Osteocyte (in vitro differentiated cells): ENCODE measurements at regions not wholly inside any gene's neighbourhood (a gene's known extent, or its start where the extent isn't known, plus 50 kb on each side); places are given as distances from the start of the nearest gene placed in this dataset.

ENCODE experiments used
- DNase-seq: peaks from one replicate; pipeline ENCODE4 v3.0.0; 2021; ENCODE audit warnings: mixed read lengths; ENCODE audit not compliant: unreplicated experiment; ENCODE audit errors: extremely low spot score
- H3K27ac Mint-ChIP-seq: one replicate; pipeline ENCODE4 v1.8.0; 2021; ENCODE audit warnings: mild to moderate bottlenecking, mixed read lengths; ENCODE audit not compliant: unreplicated experiment
- H3K27me3 Mint-ChIP-seq: one replicate; pipeline ENCODE4 v1.8.0; 2021; ENCODE audit warnings: mixed read lengths; ENCODE audit not compliant: unreplicated experiment
- H3K36me3 Mint-ChIP-seq: one replicate; pipeline ENCODE4 v1.8.0; 2021; ENCODE audit warnings: mixed read lengths; ENCODE audit not compliant: unreplicated experiment
- H3K4me1 Mint-ChIP-seq: one replicate; pipeline ENCODE4 v1.8.0; 2021; ENCODE audit warnings: mixed read lengths; ENCODE audit not compliant: unreplicated experiment
- H3K4me3 Mint-ChIP-seq: one replicate; pipeline ENCODE4 v1.8.0; 2021; ENCODE audit warnings: mild to moderate bottlenecking, moderate library complexity, mixed read lengths; ENCODE audit not compliant: unreplicated experiment
- H3K9me3 Mint-ChIP-seq: one replicate; pipeline ENCODE4 v1.8.0; 2021; ENCODE audit warnings: mixed read lengths; ENCODE audit not compliant: unreplicated experiment
- TF ChIP-seq, protein P1 (sequence below): fragments of 200-600 bp; sonication (generic); IDR thresholded peaks from 2 replicates; pipeline ENCODE4 v1.5.0; 2021; ENCODE audit warnings: antibody characterized with exemption, mild to moderate bottlenecking, moderate library complexity

DNA sequence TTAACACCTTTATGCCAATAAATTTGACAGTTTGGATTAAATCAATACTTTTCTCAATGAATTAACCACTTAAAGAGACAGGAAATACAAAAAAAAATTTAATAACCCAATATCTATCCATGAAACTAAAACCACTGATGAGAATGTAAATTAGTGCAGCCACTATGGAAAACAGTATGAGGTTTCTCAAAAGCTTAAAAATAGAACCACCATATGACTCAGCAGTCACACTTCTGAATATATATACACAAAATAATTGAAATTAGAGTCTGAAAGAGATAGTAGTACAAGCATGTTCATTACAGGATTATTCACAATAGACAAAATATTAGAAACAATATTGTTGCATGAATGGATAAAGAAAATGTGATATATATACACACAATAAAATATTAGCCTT is 382.1 kb upstream of the SETBP1 start:
- TF ChIP-seq, protein P1, sequence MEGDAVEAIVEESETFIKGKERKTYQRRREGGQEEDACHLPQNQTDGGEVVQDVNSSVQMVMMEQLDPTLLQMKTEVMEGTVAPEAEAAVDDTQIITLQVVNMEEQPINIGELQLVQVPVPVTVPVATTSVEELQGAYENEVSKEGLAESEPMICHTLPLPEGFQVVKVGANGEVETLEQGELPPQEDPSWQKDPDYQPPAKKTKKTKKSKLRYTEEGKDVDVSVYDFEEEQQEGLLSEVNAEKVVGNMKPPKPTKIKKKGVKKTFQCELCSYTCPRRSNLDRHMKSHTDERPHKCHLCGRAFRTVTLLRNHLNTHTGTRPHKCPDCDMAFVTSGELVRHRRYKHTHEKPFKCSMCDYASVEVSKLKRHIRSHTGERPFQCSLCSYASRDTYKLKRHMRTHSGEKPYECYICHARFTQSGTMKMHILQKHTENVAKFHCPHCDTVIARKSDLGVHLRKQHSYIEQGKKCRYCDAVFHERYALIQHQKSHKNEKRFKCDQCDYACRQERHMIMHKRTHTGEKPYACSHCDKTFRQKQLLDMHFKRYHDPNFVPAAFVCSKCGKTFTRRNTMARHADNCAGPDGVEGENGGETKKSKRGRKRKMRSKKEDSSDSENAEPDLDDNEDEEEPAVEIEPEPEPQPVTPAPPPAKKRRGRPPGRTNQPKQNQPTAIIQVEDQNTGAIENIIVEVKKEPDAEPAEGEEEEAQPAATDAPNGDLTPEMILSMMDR: no peak
- H3K27me3 Mint-ChIP-seq: no peaks in the 10 kb centered on the region
- H3K27ac Mint-ChIP-seq: no peak overlapping the region
- peaks cover 2% of the 10 kb centered on the region for H3K36me3 Mint-ChIP-seq
- peaks cover 4% of the 10 kb centered on the region for H3K4me1 Mint-ChIP-seq
- no peak overlapping the region for H3K4me3 Mint-ChIP-seq
- peaks cover 7% of the 10 kb centered on the region for H3K9me3 Mint-ChIP-seq
- no peak for DNase-seq

DNA sequence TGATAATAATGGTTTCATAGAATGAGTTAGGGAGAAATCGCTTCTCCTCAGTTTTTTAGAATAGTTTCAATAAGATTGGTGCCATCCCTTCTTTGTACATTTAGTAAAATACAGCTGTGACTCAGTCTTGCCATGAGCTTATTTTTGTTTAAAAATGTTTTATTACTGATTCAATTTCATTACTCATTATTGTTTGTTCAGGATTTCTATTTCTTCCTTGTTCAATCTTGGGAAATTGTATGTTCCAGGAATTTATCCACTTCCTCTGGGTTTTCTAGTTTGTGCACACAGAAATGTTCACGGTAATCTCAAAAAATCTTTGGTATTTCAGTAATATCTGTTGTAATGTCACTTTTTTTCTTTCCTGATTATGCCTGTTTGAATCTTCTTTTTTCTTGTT is 371.5 kb upstream of the SETBP1 start:
- no peak for DNase-seq
- H3K27me3 Mint-ChIP-seq: no peaks in the 10 kb centered on the region
- TF ChIP-seq, protein P1: no peak
- H3K4me1 Mint-ChIP-seq: peaks cover 24% of the 10 kb centered on the region
- H3K36me3 Mint-ChIP-seq: peaks cover 2% of the 10 kb centered on the region
- H3K9me3 Mint-ChIP-seq: peaks cover 8% of the 10 kb centered on the region
- H3K27ac Mint-ChIP-seq: peak overlapping the region; percentile 88
- H3K4me3 Mint-ChIP-seq: peak overlapping the region; percentile 31

DNA sequence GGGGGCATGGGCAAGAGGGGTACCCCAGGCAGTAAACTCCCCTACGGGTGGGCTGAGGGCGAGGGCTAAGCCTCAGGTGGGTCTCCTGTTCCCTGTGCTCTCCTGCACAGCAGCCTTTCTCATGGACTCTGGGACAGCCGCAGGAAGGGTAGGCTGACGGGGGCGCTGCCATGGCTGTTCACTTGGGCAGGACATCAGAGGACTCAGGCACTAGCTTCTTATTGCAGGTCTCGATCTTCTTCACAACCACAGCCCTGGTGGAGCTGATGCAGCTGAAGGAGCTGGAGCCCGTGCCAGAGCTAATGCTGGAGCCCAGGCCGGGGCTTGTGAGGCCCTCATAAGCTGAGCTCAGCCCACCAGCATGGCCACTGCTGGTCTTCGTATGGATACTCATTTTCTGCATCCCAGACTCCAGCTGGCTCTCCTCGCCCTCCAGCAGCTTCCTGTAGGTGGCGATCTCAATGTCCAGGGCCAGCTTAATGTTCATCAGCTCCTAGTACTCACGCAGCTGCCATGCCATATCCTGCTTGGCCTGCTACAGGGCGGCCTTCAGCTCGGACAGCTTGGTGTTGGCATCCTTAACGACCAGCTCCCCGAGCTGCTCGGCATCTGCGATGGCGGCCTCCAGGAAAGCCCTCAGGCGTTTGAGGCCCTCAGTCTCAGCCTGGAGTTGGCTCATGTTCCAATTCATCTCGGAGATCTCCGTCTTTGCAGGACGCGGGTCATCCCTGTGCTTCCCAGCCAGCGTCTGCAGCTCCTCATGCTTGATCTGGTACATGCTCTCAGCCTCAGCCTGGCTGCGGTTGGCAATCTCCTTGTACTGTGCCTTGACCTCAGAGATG is 359.8 kb upstream of the SETBP1 start:
- Mint-ChIP-seq H3K4me3 (no peak overlapping the region), H3K36me3 (peaks cover 2% of the 10 kb centered on the region), H3K4me1 (peaks cover 11% of the 10 kb centered on the region), H3K9me3 (no peaks in the 10 kb centered on the region), H3K27me3 (no peaks in the 10 kb centered on the region), H3K27ac (no peak overlapping the region)
- no peak for DNase-seq
- TF ChIP-seq, protein P1: no peak

DNA sequence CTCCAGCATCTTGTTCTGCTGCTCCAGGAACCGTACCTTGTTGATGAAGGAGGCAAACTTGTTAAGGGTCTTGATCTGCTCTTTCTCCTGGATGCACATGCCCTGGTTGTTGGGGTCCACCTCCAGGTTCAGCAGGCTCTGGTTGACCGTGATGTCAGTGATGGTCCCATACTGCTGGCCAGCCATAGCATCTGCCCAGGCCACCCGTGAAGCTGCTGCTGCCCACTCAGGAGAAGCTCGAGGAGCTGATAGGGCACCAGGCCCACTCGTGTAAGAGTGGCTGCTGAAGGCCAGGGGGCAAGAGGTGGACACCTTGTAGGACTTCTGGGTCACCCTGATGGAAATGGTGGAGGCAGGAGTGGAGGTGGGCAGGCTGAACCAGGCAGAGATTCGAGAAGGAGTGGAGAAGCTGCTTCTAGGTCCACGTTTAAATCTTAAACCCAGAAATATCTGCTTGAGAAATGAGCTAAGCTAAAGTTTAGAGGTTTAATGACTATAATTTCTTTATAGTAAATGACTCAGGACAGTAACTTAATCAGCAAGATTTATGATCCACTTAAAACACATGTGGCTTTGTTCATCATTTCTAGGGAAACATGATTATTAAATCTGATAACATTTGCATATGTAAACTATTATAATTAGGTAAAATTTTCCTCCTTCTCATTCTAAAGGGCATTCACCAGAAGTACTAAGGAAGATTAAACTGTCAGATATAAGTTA is 358.7 kb upstream of the SETBP1 start:
- no peak overlapping the region for H3K27ac Mint-ChIP-seq
- peaks cover 11% of the 10 kb centered on the region for H3K4me1 Mint-ChIP-seq
- H3K27me3 Mint-ChIP-seq: no peaks in the 10 kb centered on the region
- DNase-seq: no peak
- no peak overlapping the region for H3K4me3 Mint-ChIP-seq
- no peaks in the 10 kb centered on the region for H3K9me3 Mint-ChIP-seq
- TF ChIP-seq, protein P1: no peak
- H3K36me3 Mint-ChIP-seq: peaks cover 2% of the 10 kb centered on the region

DNA sequence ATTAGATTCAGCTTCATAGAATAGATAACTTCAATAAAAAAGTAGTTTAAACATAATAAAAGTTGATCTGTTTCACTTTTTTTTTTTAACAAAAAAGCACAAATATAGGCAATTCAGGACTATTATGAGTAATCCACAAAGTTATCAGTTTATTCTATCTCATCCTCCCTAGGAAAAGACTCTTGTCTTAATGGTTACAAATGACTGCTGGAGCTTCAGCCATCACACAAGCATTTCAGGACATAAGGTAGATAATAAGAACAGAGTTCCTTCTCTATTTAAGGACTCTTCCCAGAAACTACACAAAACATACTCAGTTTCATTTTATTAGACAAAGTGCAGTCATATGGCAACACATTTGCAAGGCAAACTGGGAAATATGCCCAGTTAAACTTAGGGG is 357.6 kb upstream of the SETBP1 start:
- no peak for DNase-seq
- Mint-ChIP-seq H3K27ac (no peak overlapping the region), H3K9me3 (no peaks in the 10 kb centered on the region), H3K4me1 (peaks cover 4% of the 10 kb centered on the region), H3K27me3 (no peaks in the 10 kb centered on the region), H3K4me3 (no peak overlapping the region), H3K36me3 (peaks cover 2% of the 10 kb centered on the region)
- TF ChIP-seq, protein P1: no peak
